Upper lobe of left lung (tissue), 6 donors: ENCODE measurements at regions not wholly inside any gene's neighbourhood (a gene's known extent, or its start where the extent isn't known, plus 50 kb on each side); places are given as distances from the start of the nearest gene placed in this dataset.
"Not testable (repeated sequence)": the region's sequence is repeated elsewhere in the genome, so short reads cannot be mapped to it uniquely, and the experiment has no call there.

ENCODE experiments used
- ATAC-seq, 2 donors: fragments of 200-7000 bp; cut with Tn5 transposase; one replicate each; pipeline ENCODE4 v1.9.1; 2022; ENCODE audit warnings: mild to moderate bottlenecking in 2 of 2, moderate library complexity in 2 of 2; ENCODE audit not compliant: low FRiP score in 2 of 2
- DNase-seq, 2 donors: peaks; one replicate each; pipeline ENCODE4 v3.0.0-alpha.2; 2019 to 2020
- H3K27ac ChIP-seq, 4 donors: fragments of 200-600 bp; sonication (generic); one replicate each; pipeline ENCODE4 v1.5.1; 2016 to 2019
- H3K27me3 ChIP-seq, 4 donors: fragments of 200-600 bp; sonication (generic); one replicate each; pipeline ENCODE4 v1.5.1; 2017 to 2019
- H3K36me3 ChIP-seq, 4 donors: fragments of 200-600 bp; sonication (generic); one replicate each; pipeline ENCODE4 v1.5.1; 2016 to 2019
- H3K4me1 ChIP-seq, 4 donors: fragments of 200-600 bp; sonication (generic); one replicate each; pipeline ENCODE4 v1.5.1; 2018 to 2019
- H3K4me3 ChIP-seq, 4 donors: fragments of 200-600 bp; sonication (generic); one replicate each; pipeline ENCODE4 v1.5.1; 2017 to 2019; ENCODE audit warnings: mild to moderate bottlenecking in 2 of 4, moderate library complexity in 1 of 4
- H3K9me3 ChIP-seq, 4 donors: fragments of 200-600 bp; sonication (generic); one replicate each; pipeline ENCODE4 v1.5.1; 2018 to 2019
- EP300 ChIP-seq, 4 donors: sonication (generic); formaldehyde crosslinking; IDR thresholded peaks; one replicate each; pipeline ENCODE4 v1.5.1; 2017; ENCODE audit warnings: antibody characterized with exemption in 4 of 4, control low read depth in 2 of 4
- POLR2A ChIP-seq, 4 donors: fragments of 450-650 bp; IDR thresholded peaks; one replicate each; pipeline ENCODE4 v1.5.1; 2016 to 2017; ENCODE audit warnings: antibody characterized with exemption in 4 of 4, mild to moderate bottlenecking in 2 of 4
- POLR2AphosphoS5 ChIP-seq, 2 donors: sonication (generic); formaldehyde crosslinking; IDR thresholded peaks; one replicate each; pipeline ENCODE4 v1.5.1; 2017; ENCODE audit warnings: antibody characterized with exemption in 2 of 2
- WGBS, 2 donors: methylation state at CpG; one replicate each; pipeline ENCODE4 v1.1.5; 2017 to 2018; 5-methylcytosine and 5-hydroxymethylcytosine counted together
- TF ChIP-seq, protein P1 (sequence below), 6 experiments: fragments of 450-650 bp in 4 of 6; fragments of 200-600 bp in 2 of 6; sonication (generic) in 2 of 6; IDR thresholded peaks; one replicate each; pipeline ENCODE4 v1.5.1; 2016 to 2019; ENCODE audit warnings: antibody characterized with exemption in 6 of 6
- donor health status: DM: no; HTN: no; CAD: no; lungs with moderate emphysema.
- donor health status: DM: no; HTN: yes; CAD: no; lungs with severe emphysema.

DNA sequence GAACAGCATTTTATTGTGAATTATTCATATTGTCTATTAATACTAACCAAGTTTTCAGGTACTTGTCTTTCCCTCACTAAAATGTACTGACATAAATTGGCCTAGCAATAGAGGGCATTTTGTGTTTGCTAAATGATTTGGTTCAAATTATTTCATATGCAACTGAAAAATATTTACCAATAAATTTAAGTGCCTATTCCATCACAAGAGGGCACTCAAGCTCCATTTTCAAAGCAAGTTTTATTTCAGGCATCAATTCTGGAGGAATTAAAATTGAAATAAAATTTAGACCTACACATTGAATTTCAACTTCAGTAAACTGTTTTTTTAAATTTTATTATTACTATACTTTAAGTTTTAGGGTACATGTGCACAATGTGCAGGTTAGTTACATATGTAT lies 114.3 kb upstream of the SYNCRIP start:
- H3K4me1 ChIP-seq: no peaks in the 10 kb centered on the region
- no peak for ATAC-seq
- no peak for DNase-seq
- TF ChIP-seq, protein P1, sequence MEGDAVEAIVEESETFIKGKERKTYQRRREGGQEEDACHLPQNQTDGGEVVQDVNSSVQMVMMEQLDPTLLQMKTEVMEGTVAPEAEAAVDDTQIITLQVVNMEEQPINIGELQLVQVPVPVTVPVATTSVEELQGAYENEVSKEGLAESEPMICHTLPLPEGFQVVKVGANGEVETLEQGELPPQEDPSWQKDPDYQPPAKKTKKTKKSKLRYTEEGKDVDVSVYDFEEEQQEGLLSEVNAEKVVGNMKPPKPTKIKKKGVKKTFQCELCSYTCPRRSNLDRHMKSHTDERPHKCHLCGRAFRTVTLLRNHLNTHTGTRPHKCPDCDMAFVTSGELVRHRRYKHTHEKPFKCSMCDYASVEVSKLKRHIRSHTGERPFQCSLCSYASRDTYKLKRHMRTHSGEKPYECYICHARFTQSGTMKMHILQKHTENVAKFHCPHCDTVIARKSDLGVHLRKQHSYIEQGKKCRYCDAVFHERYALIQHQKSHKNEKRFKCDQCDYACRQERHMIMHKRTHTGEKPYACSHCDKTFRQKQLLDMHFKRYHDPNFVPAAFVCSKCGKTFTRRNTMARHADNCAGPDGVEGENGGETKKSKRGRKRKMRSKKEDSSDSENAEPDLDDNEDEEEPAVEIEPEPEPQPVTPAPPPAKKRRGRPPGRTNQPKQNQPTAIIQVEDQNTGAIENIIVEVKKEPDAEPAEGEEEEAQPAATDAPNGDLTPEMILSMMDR (IDR thresholded peaks at IDR 0.05): peak in 2 of 6 experiments; percentile 27
- no peak for TF ChIP-seq POLR2A (IDR thresholded peaks at IDR 0.05)
- H3K9me3 ChIP-seq: no peaks in the 10 kb centered on the region
- H3K27ac ChIP-seq: no peak overlapping the region
- no peak overlapping the region for H3K4me3 ChIP-seq
- H3K36me3 ChIP-seq: no peaks in the 10 kb centered on the region
- H3K27me3 ChIP-seq: no peaks in the 10 kb centered on the region

DNA sequence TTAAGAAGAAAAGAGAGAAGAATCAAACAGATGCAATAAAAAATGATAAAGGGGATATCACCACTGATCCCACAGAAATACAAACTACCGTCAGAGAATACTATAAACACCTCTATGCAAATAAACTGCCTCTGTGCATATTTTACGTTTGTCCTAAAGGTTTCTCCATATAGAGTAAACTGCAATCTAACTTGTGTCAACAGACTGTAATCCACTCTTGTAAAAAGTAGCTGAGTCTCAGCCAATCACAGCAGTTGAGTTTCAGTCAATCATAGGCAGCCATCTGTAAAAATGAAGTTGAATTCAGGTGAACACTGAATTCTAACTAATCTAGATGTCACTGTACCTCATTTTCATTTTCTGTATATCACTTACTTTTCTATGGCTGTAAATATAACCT lies 112.2 kb upstream of the SYNCRIP start:
- TF ChIP-seq, protein P1 (IDR thresholded peaks at IDR 0.05): no peak
- TF ChIP-seq EP300 (IDR thresholded peaks at IDR 0.05) (no peak), POLR2A (IDR thresholded peaks at IDR 0.05) (no peak), POLR2AphosphoS5 (IDR thresholded peaks at IDR 0.05) (no peak)
- H3K4me1 ChIP-seq: no peaks in the 10 kb centered on the region
- H3K27ac ChIP-seq: no peak overlapping the region
- no peaks in the 10 kb centered on the region for H3K27me3 ChIP-seq
- ATAC-seq (no peak), DNase-seq (no peak)
- no peak overlapping the region for H3K4me3 ChIP-seq
- H3K9me3 ChIP-seq: no peaks in the 10 kb centered on the region
- H3K36me3 ChIP-seq: no peaks in the 10 kb centered on the region
- WGBS, 2 donors: 33 to 49% methylated on average over 2 of the region's 2 CpGs

DNA sequence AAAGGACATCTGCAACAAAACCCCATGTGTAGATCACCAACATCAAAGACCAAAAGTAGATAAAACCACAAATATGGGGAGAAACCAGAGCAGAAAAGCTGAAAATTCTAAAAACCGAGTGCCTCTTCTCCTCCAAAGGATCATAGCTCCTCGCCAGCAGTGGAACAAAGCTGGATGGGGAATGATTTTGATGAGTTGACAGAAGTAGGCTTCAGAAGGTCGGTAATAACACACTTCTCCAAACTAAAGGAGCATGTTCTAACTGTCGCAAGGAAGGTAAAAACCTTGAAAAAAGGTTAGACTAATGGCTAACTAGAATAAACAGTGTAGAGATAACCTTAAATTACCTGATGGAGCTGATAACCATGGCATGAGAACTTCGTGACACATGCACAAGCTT lies 109.9 kb upstream of the SYNCRIP start:
- H3K27ac ChIP-seq: no peak overlapping the region
- no peaks in the 10 kb centered on the region for H3K36me3 ChIP-seq
- DNase-seq (no peak), ATAC-seq (no peak)
- H3K4me3 ChIP-seq: no peak overlapping the region
- no peaks in the 10 kb centered on the region for H3K27me3 ChIP-seq
- 74% methylated on average over 5 of the region's 5 CpGs for WGBS, 2 donors
- TF ChIP-seq POLR2A (IDR thresholded peaks at IDR 0.05) (no peak), EP300 (IDR thresholded peaks at IDR 0.05) (no peak), POLR2AphosphoS5 (IDR thresholded peaks at IDR 0.05) (no peak)
- TF ChIP-seq, protein P1 (IDR thresholded peaks at IDR 0.05): no peak
- no peaks in the 10 kb centered on the region for H3K9me3 ChIP-seq
- no peaks in the 10 kb centered on the region for H3K4me1 ChIP-seq

DNA sequence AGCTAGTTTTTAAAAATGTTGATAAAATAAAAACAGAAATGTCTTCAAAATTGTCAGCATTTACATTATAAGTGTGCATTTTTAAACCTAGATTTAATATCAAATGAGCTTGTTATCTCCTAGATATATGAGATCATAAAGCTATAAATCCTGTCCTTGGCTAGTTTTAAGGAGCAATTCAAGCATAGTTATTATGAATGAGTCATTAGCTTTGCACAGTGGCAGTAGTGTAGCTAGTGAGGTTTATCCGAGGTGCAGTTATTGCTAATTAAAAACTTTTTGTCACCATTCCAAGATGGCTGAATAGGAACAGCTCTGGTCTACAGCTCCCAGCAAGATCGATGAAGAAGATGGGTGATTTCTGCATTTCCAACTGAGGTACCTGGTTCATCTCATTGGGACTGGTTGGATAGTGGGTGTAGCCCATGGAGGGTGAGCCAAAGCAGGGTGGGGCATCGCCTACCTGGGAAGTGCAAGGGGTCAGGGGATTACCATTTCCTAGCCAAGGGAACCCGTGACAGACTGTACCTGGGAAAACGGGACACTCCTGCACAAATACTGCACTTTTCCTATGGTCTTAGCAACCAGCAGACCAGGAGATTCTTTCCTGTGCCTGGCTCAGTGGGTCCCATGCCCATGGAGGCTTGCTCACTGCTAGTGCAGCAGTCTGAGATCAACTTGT lies 108.8 kb upstream of the SYNCRIP start:
- WGBS, 2 donors: 86 to 90% methylated on average over 5 of the region's 5 CpGs
- Histone ChIP-seq H3K27ac (no peak overlapping the region), H3K4me3 (no peak overlapping the region), H3K4me1 (no peaks in the 10 kb centered on the region), H3K9me3 (no peaks in the 10 kb centered on the region), H3K36me3 (no peaks in the 10 kb centered on the region), H3K27me3 (no peaks in the 10 kb centered on the region)
- TF ChIP-seq EP300 (IDR thresholded peaks at IDR 0.05) (no peak), POLR2A (IDR thresholded peaks at IDR 0.05) (no peak), POLR2AphosphoS5 (IDR thresholded peaks at IDR 0.05) (no peak)
- TF ChIP-seq, protein P1 (IDR thresholded peaks at IDR 0.05): no peak
- DNase-seq: no peak
- no peak for ATAC-seq

DNA sequence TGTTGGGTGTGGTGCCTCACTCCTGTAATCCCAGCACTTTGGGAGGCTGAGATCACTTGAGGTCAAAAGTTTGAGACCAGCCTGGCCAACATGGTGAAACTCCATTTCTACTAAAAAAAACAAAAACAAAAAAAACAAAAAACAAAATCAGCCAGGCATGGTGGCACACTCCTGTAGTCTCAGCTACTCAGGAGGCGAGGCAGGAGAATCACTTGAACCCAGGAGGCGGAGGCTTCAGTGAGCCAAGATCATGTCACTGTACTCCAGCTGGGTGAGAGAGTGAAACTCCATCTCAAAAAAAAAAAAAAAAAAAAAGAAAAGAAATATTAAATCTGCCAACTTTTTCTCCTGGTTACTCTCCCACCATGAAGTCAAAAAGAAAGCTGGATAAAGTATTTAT lies 107.5 kb upstream of the SYNCRIP start:
- WGBS, 2 donors: 93 to 95% methylated on average over 2 of the region's 2 CpGs
- DNase-seq, H3K36me3 ChIP-seq, H3K4me3 ChIP-seq, H3K4me1 ChIP-seq, ATAC-seq, H3K27ac ChIP-seq, H3K27me3 ChIP-seq, H3K9me3 ChIP-seq: not testable (repeated sequence)
